ENCODE measurements at regions not wholly inside any gene's neighbourhood (a gene's known extent, or its start where the extent isn't known, plus 50 kb on each side); places are given as distances from the start of the nearest gene placed in this dataset.

GRCh38 chr2:65636024-65636423, 203.6 kb upstream of the SPRED2 start:
- TF ChIP-seq, protein P1, sequence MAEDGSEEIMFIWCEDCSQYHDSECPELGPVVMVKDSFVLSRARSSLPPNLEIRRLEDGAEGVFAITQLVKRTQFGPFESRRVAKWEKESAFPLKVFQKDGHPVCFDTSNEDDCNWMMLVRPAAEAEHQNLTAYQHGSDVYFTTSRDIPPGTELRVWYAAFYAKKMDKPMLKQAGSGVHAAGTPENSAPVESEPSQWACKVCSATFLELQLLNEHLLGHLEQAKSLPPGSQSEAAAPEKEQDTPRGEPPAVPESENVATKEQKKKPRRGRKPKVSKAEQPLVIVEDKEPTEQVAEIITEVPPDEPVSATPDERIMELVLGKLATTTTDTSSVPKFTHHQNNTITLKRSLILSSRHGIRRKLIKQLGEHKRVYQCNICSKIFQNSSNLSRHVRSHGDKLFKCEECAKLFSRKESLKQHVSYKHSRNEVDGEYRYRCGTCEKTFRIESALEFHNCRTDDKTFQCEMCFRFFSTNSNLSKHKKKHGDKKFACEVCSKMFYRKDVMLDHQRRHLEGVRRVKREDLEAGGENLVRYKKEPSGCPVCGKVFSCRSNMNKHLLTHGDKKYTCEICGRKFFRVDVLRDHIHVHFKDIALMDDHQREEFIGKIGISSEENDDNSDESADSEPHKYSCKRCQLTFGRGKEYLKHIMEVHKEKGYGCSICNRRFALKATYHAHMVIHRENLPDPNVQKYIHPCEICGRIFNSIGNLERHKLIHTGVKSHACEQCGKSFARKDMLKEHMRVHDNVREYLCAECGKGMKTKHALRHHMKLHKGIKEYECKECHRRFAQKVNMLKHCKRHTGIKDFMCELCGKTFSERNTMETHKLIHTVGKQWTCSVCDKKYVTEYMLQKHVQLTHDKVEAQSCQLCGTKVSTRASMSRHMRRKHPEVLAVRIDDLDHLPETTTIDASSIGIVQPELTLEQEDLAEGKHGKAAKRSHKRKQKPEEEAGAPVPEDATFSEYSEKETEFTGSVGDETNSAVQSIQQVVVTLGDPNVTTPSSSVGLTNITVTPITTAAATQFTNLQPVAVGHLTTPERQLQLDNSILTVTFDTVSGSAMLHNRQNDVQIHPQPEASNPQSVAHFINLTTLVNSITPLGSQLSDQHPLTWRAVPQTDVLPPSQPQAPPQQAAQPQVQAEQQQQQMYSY (CRISPR knock-in tag; IDR thresholded peaks at IDR 0.05) = no peak
- TF ChIP-seq FOXK1 (CRISPR knock-in tag; IDR thresholded peaks at IDR 0.05; ENCODE audit: borderline replicate concordance, low read depth) = no peak
- no peak for TF ChIP-seq FOXK2 (IDR thresholded peaks at IDR 0.05)
- TF ChIP-seq EZH2 (conservative IDR thresholded peaks at IDR 0.05; ENCODE audit: low read depth, low read length) = no peak
- TF ChIP-seq TAF15 (IDR thresholded peaks at IDR 0.05; ENCODE audit: low read depth, low read length, poor library complexity, severe bottlenecking) = no peak
- no peak for TF ChIP-seq ZNF317 (CRISPR knock-in tag; IDR thresholded peaks at IDR 0.05)
- TF ChIP-seq BRCA1 (CRISPR knock-in tag; IDR thresholded peaks at IDR 0.05) = no peak
